KMS-11 (cell line): ENCODE measurements at regions not wholly inside any gene's neighbourhood (a gene's known extent, or its start where the extent isn't known, plus 50 kb on each side); places are given as distances from the start of the nearest gene placed in this dataset.

Experiments
- H2AFZ ChIP-seq: fragments of 200-600 bp; sonication (generic); 2 replicates; pipeline ENCODE4 v1.6.1; 2016; ENCODE audit warnings: antibody characterized with exemption, mixed run types, low read depth
- H3K27ac ChIP-seq: fragments of 200-600 bp; sonication (generic); 2 replicates; pipeline ENCODE4 v1.6.1; 2016; ENCODE audit warnings: mild to moderate bottlenecking, mixed run types
- H3K27me3 ChIP-seq: fragments of 200-600 bp; sonication (generic); 2 replicates; pipeline ENCODE4 v1.6.1; 2017; ENCODE audit warnings: mild to moderate bottlenecking, low read depth, mixed run types, moderate library complexity; ENCODE audit not compliant: insufficient read depth
- H3K36me3 ChIP-seq: fragments of 200-600 bp; sonication (generic); 2 replicates; pipeline ENCODE4 v1.6.1; 2017; ENCODE audit warnings: mild to moderate bottlenecking, mixed run types; ENCODE audit not compliant: insufficient read depth
- H3K4me1 ChIP-seq: fragments of 200-600 bp; sonication (generic); 2 replicates; pipeline ENCODE4 v1.6.1; 2016; ENCODE audit warnings: mild to moderate bottlenecking, low read depth, mixed run types; ENCODE audit not compliant: poor library complexity, severe bottlenecking
- H3K4me2 ChIP-seq: fragments of 200-600 bp; sonication (generic); 2 replicates; pipeline ENCODE4 v1.7.0; 2016; ENCODE audit warnings: mild to moderate bottlenecking, mixed run types
- H3K4me3 ChIP-seq: fragments of 200-600 bp; sonication (generic); IDR thresholded peaks from 2 replicates; pipeline ENCODE4 v1.6.1; 2017; ENCODE audit warnings: low read depth, low read length, mixed read lengths; ENCODE audit not compliant: insufficient read depth
- H3K79me2 ChIP-seq: fragments of 200-600 bp; sonication (generic); 2 replicates; pipeline ENCODE4 v1.6.1; 2016; ENCODE audit warnings: low read depth, mixed run types; ENCODE audit not compliant: insufficient read depth
- H3K9ac ChIP-seq: fragments of 200-600 bp; sonication (generic); 2 replicates; pipeline ENCODE4 v1.6.1; 2016; ENCODE audit warnings: mild to moderate bottlenecking, mixed run types
- H4K20me1 ChIP-seq: fragments of 200-600 bp; sonication (generic); 2 replicates; pipeline ENCODE4 v1.6.1; 2016; ENCODE audit warnings: mild to moderate bottlenecking, mixed run types; ENCODE audit not compliant: insufficient read depth
- CTCF ChIP-seq: fragments of 200-600 bp; sonication (generic); conservative IDR thresholded peaks from 2 replicates; pipeline ENCODE4 v1.6.1; 2017; ENCODE audit warnings: low read depth, mild to moderate bottlenecking, antibody characterized with exemption, low read length, moderate library complexity, mixed read lengths

- no peaks in the 10 kb centered on the region for H3K27me3 ChIP-seq
- H3K9ac ChIP-seq, result no peak overlapping the region
Measured at GRCh38 chr13:40350283-40350992, 316.0 kb downstream of the FOXO1 start.

GRCh38 chr13:40351537-40352379 lies 314.7 kb downstream of the FOXO1 start:
- Histone ChIP-seq H3K4me1 (no peaks in the 10 kb centered on the region), H3K4me2 (no peak overlapping the region), H3K9ac (no peak overlapping the region), H3K79me2 (no peaks in the 10 kb centered on the region), H4K20me1 (no peaks in the 10 kb centered on the region), H3K27me3 (no peaks in the 10 kb centered on the region), H2AFZ (no peak overlapping the region), H3K27ac (no peak overlapping the region), H3K4me3 (no peak overlapping the region), H3K36me3 (no peaks in the 10 kb centered on the region)
- TF ChIP-seq CTCF, result no peak

More at GRCh38 chr13:40350283-40350992, 316.0 kb downstream of the FOXO1 start:
- Histone ChIP-seq H3K36me3 (no peaks in the 10 kb centered on the region), H3K4me3 (no peak overlapping the region), H3K27ac (no peak overlapping the region), H4K20me1 (no peaks in the 10 kb centered on the region), H3K79me2 (no peaks in the 10 kb centered on the region), H3K4me2 (no peak overlapping the region), H2AFZ (no peak overlapping the region), H3K4me1 (no peaks in the 10 kb centered on the region)
- TF ChIP-seq CTCF, result no peak

GRCh38 chr13:40352380-40352778 lies 314.1 kb downstream of the FOXO1 start:
- no peak for TF ChIP-seq CTCF

GRCh38 chr13:40352802-40353562 lies 313.5 kb downstream of the FOXO1 start:
- Histone ChIP-seq H3K9ac (no peak overlapping the region), H2AFZ (no peak overlapping the region), H3K36me3 (no peaks in the 10 kb centered on the region), H4K20me1 (no peaks in the 10 kb centered on the region), H3K4me3 (no peak overlapping the region), H3K4me1 (no peaks in the 10 kb centered on the region), H3K79me2 (no peaks in the 10 kb centered on the region), H3K4me2 (no peak overlapping the region), H3K27me3 (no peaks in the 10 kb centered on the region), H3K27ac (no peak overlapping the region)
- no peak for TF ChIP-seq CTCF

More at GRCh38 chr13:40352380-40352778, 314.1 kb downstream of the FOXO1 start:
- Histone ChIP-seq H3K27ac (no peak overlapping the region), H3K9ac (no peak overlapping the region), H4K20me1 (no peaks in the 10 kb centered on the region), H3K27me3 (no peaks in the 10 kb centered on the region), H3K4me3 (no peak overlapping the region), H3K4me2 (no peak overlapping the region), H3K36me3 (no peaks in the 10 kb centered on the region), H2AFZ (no peak overlapping the region), H3K79me2 (no peaks in the 10 kb centered on the region), H3K4me1 (no peaks in the 10 kb centered on the region)
